D721Med (cell line): ENCODE measurements at regions not wholly inside any gene's neighbourhood (a gene's known extent, or its start where the extent isn't known, plus 50 kb on each side); places are given as distances from the start of the nearest gene placed in this dataset.
"Not testable (repeated sequence)": the region's sequence is repeated elsewhere in the genome, so short reads cannot be mapped to it uniquely, and the experiment has no call there.

ENCODE experiments used
- DNase-seq: peaks from one replicate; pipeline ENCODE4 v3.0.0; 2011; ENCODE audit warnings: low spot score; ENCODE audit not compliant: insufficient read length
- FAIRE-seq: peaks from 2 replicates; lab custom pipeline; 2011; peaks lifted over from hg19 to GRCh38; lab: Jason Lieb, UNC
- CTCF ChIP-seq: IDR thresholded peaks from 2 replicates; pipeline ENCODE4 v1.5.1; 2012; ENCODE audit warnings: mild to moderate bottlenecking, control low read depth; ENCODE audit not compliant: insufficient read depth; ENCODE audit errors: missing control alignments

GRCh38 chr5:52077941-52078815 lies 694.9 kb downstream of the ISL1 start:
- no peak for TF ChIP-seq CTCF

GRCh38 chr5:52102311-52102710 lies 685.4 kb upstream of the ITGA1 start:
- not testable (repeated sequence) for FAIRE-seq

More at GRCh38 chr5:52077941-52078815, 694.9 kb downstream of the ISL1 start:
- DNase-seq (no peak), FAIRE-seq (no peak)

DNA sequence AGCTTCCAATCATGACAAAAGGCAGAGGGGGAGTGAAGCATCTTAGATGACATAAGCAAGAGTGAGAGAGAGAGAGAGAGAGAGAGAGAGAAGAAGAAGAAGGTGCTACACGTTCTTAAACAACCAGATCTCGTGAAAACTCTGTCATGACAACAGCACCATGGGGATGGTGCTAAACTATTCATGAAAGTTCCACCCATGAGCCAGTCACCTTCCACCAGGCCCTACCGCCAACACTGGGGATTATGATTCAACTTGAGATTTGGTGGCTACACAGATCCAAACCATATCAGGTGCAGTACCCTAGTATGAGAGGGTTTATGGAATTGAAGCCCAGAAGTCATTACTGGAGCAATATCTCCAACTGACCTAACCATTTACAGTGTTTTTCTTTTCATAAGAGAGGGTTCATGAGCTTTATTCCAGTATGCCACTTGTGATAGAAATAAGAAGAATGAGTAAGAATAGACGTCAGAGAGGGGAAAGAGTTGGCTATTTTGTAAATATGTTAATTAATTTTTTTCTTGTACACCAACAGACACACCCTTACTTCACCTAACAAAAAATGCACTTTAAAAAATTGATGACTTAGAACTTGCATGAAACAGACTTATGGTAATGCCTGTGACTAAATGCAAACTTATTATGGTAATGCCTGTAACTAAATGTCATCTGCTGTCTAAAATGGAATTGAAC lies 680.4 kb upstream of the ITGA1 start:
- no peak for DNase-seq
- FAIRE-seq, result no peak
- TF ChIP-seq CTCF, result no peak

More at GRCh38 chr5:52102311-52102710, 685.4 kb upstream of the ITGA1 start:
- not testable (repeated sequence) for DNase-seq

DNA sequence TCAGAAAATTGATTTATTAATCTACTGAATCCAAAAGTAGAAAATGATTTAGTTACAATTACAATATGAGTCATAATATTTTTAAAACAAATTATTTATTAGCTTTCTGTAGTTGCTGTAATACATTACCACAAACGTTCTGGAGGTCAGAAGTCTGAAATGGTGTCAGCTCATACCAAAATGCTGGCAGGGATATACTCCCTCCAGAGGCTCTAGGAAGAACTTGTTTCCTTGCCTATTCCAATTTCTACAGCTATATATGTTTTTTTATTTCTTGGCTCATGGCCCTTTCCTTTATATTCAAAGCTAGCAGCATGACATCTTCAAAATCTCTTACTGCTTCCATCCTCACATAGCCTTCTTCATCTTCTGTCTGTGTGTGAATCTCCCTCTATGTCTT lies 667.9 kb upstream of the ITGA1 start:
- DNase-seq (no peak), FAIRE-seq (no peak)

GRCh38 chr5:52132053-52132452 lies 655.7 kb upstream of the ITGA1 start:
- FAIRE-seq (peak; percentile 38), DNase-seq (no peak)
- TF ChIP-seq CTCF, result no peak

More for the DNA sequence above, 667.9 kb upstream of the ITGA1 start:
- no peak for TF ChIP-seq CTCF

GRCh38 chr5:52134013-52134650 lies 653.6 kb upstream of the ITGA1 start:
- no peak for FAIRE-seq
- no peak for TF ChIP-seq CTCF
- no peak for DNase-seq

- FAIRE-seq, result no peak
- TF ChIP-seq CTCF, result no peak
- DNase-seq, result no peak
These were observed 647.7 kb upstream of the ITGA1 start for GRCh38 chr5:52139888-52140615.
